H9 (cell line): ENCODE measurements at regions not wholly inside any gene's neighbourhood (a gene's known extent, or its start where the extent isn't known, plus 50 kb on each side); places are given as distances from the start of the nearest gene placed in this dataset.

Source experiments
- DNase-seq: peaks from one replicate; pipeline ENCODE4 v3.0.0-alpha.2; 2017
- H2AFZ ChIP-seq: one replicate; pipeline ENCODE4 v1.6.1; 2013; ENCODE audit warnings: mild to moderate bottlenecking, low read length, control low read depth, moderate library complexity
- H2AK5ac ChIP-seq: 2 replicates; pipeline ENCODE4 v1.6.1; 2013; ENCODE audit warnings: low read length, control low read depth, mixed read lengths; ENCODE audit not compliant: insufficient read length
- H2BK120ac ChIP-seq: one replicate; pipeline ENCODE4 v1.6.1; 2013; ENCODE audit warnings: low read depth, mild to moderate bottlenecking, low read length, control low read depth, inconsistent platforms; ENCODE audit not compliant: poor library complexity, severe bottlenecking
- H2BK12ac ChIP-seq: 2 replicates; pipeline ENCODE4 v1.6.1; 2013; ENCODE audit warnings: low read length, control low read depth, mixed read lengths, low read depth; ENCODE audit not compliant: insufficient read length
- H2BK15ac ChIP-seq: 2 replicates; pipeline ENCODE4 v1.6.1; 2013; ENCODE audit warnings: low read depth, low read length, control low read depth
- H2BK20ac ChIP-seq: one replicate; pipeline ENCODE4 v1.6.1; 2013; ENCODE audit warnings: low read depth, mild to moderate bottlenecking, low read length, control low read depth, inconsistent platforms; ENCODE audit not compliant: poor library complexity, severe bottlenecking
- H2BK5ac ChIP-seq: 2 replicates; pipeline ENCODE4 v1.6.1; 2013; ENCODE audit warnings: low read length, control low read depth, mixed read lengths; ENCODE audit not compliant: insufficient read length
- H3K14ac ChIP-seq: 2 replicates; pipeline ENCODE4 v1.6.1; 2013; ENCODE audit warnings: low read length, control low read depth; ENCODE audit not compliant: insufficient read depth
- H3K18ac ChIP-seq: 2 replicates; pipeline ENCODE4 v1.6.1; 2013; ENCODE audit warnings: low read depth, mild to moderate bottlenecking, mixed read lengths, low read length, control low read depth; ENCODE audit not compliant: insufficient read length
- H3K23ac ChIP-seq: 2 replicates; pipeline ENCODE4 v1.6.1; 2013; ENCODE audit warnings: low read length, control low read depth, mixed read lengths, low read depth; ENCODE audit not compliant: insufficient read length
- H3K23me2 ChIP-seq: 2 replicates; pipeline ENCODE4 v1.6.1; 2013; ENCODE audit warnings: low read depth, mild to moderate bottlenecking, mixed read lengths, low read length, control low read depth; ENCODE audit not compliant: insufficient read length, poor library complexity, severe bottlenecking
- H3K27ac ChIP-seq: 2 replicates; pipeline ENCODE4 v1.5.1; 2013; ENCODE audit warnings: low read length, control low read depth, mixed read lengths, low read depth; ENCODE audit not compliant: insufficient read length
- H3K27me3 ChIP-seq: 2 replicates; pipeline ENCODE4 v1.6.1; 2013; ENCODE audit warnings: low read length, control low read depth, inconsistent platforms; ENCODE audit not compliant: insufficient read depth
- H3K4ac ChIP-seq: 2 replicates; pipeline ENCODE4 v1.6.1; 2013; ENCODE audit warnings: low read depth, mild to moderate bottlenecking, control low read depth, inconsistent platforms, low read length, moderate library complexity
- H3K4me1 ChIP-seq: 2 replicates; pipeline ENCODE4 v1.6.1; 2013; ENCODE audit warnings: low read length, control low read depth, inconsistent platforms; ENCODE audit not compliant: insufficient read depth
- H3K4me2 ChIP-seq: 2 replicates; pipeline ENCODE4 v1.6.1; 2013; ENCODE audit warnings: low read length, control low read depth, mixed read lengths; ENCODE audit not compliant: insufficient read length, insufficient read depth
- H3K56ac ChIP-seq: 2 replicates; pipeline ENCODE4 v1.6.1; 2013; ENCODE audit warnings: low read depth, mild to moderate bottlenecking, mixed read lengths, low read length, control low read depth; ENCODE audit not compliant: insufficient read length
- H3K79me1 ChIP-seq: 2 replicates; pipeline ENCODE4 v1.6.1; 2013; ENCODE audit warnings: low read depth, mild to moderate bottlenecking, moderate library complexity, low read length, control low read depth, inconsistent platforms; ENCODE audit not compliant: insufficient read depth, poor library complexity, severe bottlenecking
- H3K79me2 ChIP-seq: 2 replicates; pipeline ENCODE4 v1.6.1; 2013; ENCODE audit warnings: low read length, control low read depth, inconsistent platforms; ENCODE audit not compliant: insufficient read depth
- H3K9ac ChIP-seq: 2 replicates; pipeline ENCODE4 v1.6.1; 2013; ENCODE audit warnings: low read length, control low read depth, mixed read lengths; ENCODE audit not compliant: insufficient read length; ENCODE audit errors: extremely low read depth
- H3K9me3 ChIP-seq: one replicate; pipeline ENCODE4 v1.6.1; 2013; ENCODE audit warnings: low read depth, low read length, inconsistent platforms; ENCODE audit not compliant: control insufficient read depth
- H3T11ph ChIP-seq: one replicate; pipeline ENCODE4 v1.6.1; 2013; ENCODE audit warnings: mild to moderate bottlenecking, low read length, control low read depth, inconsistent platforms
- H4K20me1 ChIP-seq: one replicate; pipeline ENCODE4 v1.6.1; 2013; ENCODE audit not compliant: control insufficient read depth, insufficient read length, insufficient read depth
- H4K5ac ChIP-seq: 2 replicates; pipeline ENCODE4 v1.6.1; 2013; ENCODE audit warnings: low read depth, mild to moderate bottlenecking, mixed read lengths, low read length, control low read depth; ENCODE audit not compliant: insufficient read length
- H4K8ac ChIP-seq: replicated peaks from 2 replicates; pipeline ENCODE4 v1.6.1; 2013; ENCODE audit warnings: low read length, control low read depth, mixed read lengths, low read depth; ENCODE audit not compliant: insufficient read length
- H4K91ac ChIP-seq: 2 replicates; pipeline ENCODE4 v1.6.1; 2013; ENCODE audit warnings: low read depth, mild to moderate bottlenecking, moderate library complexity, mixed read lengths, low read length, control low read depth; ENCODE audit not compliant: insufficient read length
- H3K27ac Mint-ChIP-seq, 3 experiments: 2 replicates in 2 of 3; 3 replicates in 1 of 3; pipeline ENCODE4 v1.8.0; 2020 to 2021; ENCODE audit warnings: mixed read lengths in 3 of 3, mild to moderate bottlenecking in 1 of 3, moderate library complexity in 1 of 3
- H3K27me3 Mint-ChIP-seq: 2 replicates; pipeline ENCODE4 v1.8.0; 2021; ENCODE audit warnings: low read depth, mild to moderate bottlenecking, moderate library complexity, mixed read lengths
- H3K36me3 Mint-ChIP-seq, 3 experiments: 2 replicates in 2 of 3; 3 replicates in 1 of 3; pipeline ENCODE4 v1.8.0; 2020 to 2021; ENCODE audit warnings: low read depth in 3 of 3, mixed read lengths in 3 of 3; ENCODE audit not compliant: insufficient read depth in 1 of 3
- H3K4me1 Mint-ChIP-seq, 2 experiments: 2 replicates each; pipeline ENCODE4 v1.8.0; 2020; ENCODE audit warnings: mixed read lengths in 2 of 2
- H3K4me3 Mint-ChIP-seq, 2 experiments: 2 replicates in 1 of 2; 3 replicates in 1 of 2; pipeline ENCODE4 v1.8.0; 2020 to 2021; ENCODE audit warnings: mild to moderate bottlenecking in 2 of 2, mixed read lengths in 2 of 2, moderate library complexity in 1 of 2
- H3K9me3 Mint-ChIP-seq, 2 experiments: 2 replicates in 1 of 2; 3 replicates in 1 of 2; pipeline ENCODE4 v1.8.0; 2020; ENCODE audit warnings: mild to moderate bottlenecking in 2 of 2, mixed read lengths in 2 of 2, moderate library complexity in 1 of 2
- CTCF ChIP-seq: fragments of 200-600 bp; sonication (generic); conservative IDR thresholded peaks from 3 replicates; pipeline ENCODE4 v1.8.0; 2021; ENCODE audit warnings: antibody characterized with exemption, mild to moderate bottlenecking
- WGBS: extraction: QIAGEN DNeasy Blood & Tissue Kit; methylation state at CpG from one replicate; pipeline ENCODE4 v1.1.7; 2013; ENCODE audit warnings: missing lambda C conversion rate, low lambda C conversion rate, mixed read lengths; ENCODE audit not compliant: insufficient read length; ENCODE audit errors: extremely low coverage; 5-methylcytosine and 5-hydroxymethylcytosine counted together

- H3K14ac ChIP-seq = no peak overlapping the region
- WGBS = no CpG with 5 or more reads among the region's 2 CpGs
Observed at GRCh38 chr11:112513417-112513816, 252.8 kb upstream of the PLET1 start.

More at GRCh38 chr11:112513417-112513816, 252.8 kb upstream of the PLET1 start:
- DNase-seq = no peak
- Histone ChIP-seq H3K27ac (no peak overlapping the region), H4K91ac (no peak overlapping the region), H4K8ac (no peak overlapping the region), H3K4me1 (no peaks in the 10 kb centered on the region), H2AK5ac (no peak overlapping the region), H2BK12ac (no peak overlapping the region), H2BK5ac (no peak overlapping the region), H3K9me3 (no peaks in the 10 kb centered on the region), H2BK15ac (no peak overlapping the region), H3K4me2 (no peak overlapping the region), H3K27me3 (no peaks in the 10 kb centered on the region), H3K56ac (no peak overlapping the region), H3T11ph (no peak overlapping the region), H4K20me1 (no peaks in the 10 kb centered on the region), H3K18ac (no peak overlapping the region), H3K9ac (no peak overlapping the region), H3K79me1 (no peaks in the 10 kb centered on the region), H3K23ac (no peak overlapping the region), H3K79me2 (no peaks in the 10 kb centered on the region), H2BK120ac (no peak overlapping the region), H3K23me2 (no peaks in the 10 kb centered on the region), H2AFZ (no peak overlapping the region), H3K4ac (no peak overlapping the region), H4K5ac (no peak overlapping the region), H2BK20ac (no peak overlapping the region)
- H3K27ac Mint-ChIP-seq = no peak overlapping the region
- H3K9me3 Mint-ChIP-seq = no peaks in the 10 kb centered on the region
- no peaks in the 10 kb centered on the region for H3K36me3 Mint-ChIP-seq
- H3K4me1 Mint-ChIP-seq = peaks cover 0 to 6% of the 10 kb centered on the region in 2 experiments; a peak in 2 of 4 replicates
- TF ChIP-seq CTCF = no peak
- H3K27me3 Mint-ChIP-seq = peaks cover 2% of the 10 kb centered on the region; the same call in 1 of the 2 replicates
- H3K4me3 Mint-ChIP-seq = no peak overlapping the region
